ENCODE measurements at regions not wholly inside any gene's neighbourhood (a gene's known extent, or its start where the extent isn't known, plus 50 kb on each side); places are given as distances from the start of the nearest gene placed in this dataset.

GRCh38 chr5:85225388-85225787 lies 840.7 kb upstream of the EDIL3 start:
- H3K9me3 Mint-ChIP-seq: no peaks in the 10 kb centered on the region
- ChIA-PET CTCF (no interaction called here), POLR2A (no interaction called here)
- no peaks in the 10 kb centered on the region for H3K36me3 Mint-ChIP-seq (ENCODE audit: low read depth)
- H3K27me3 Mint-ChIP-seq: no peaks in the 10 kb centered on the region
- DNase-seq: no peak
- H3K27ac Mint-ChIP-seq: no peak overlapping the region
- no peak overlapping the region for H3K4me3 Mint-ChIP-seq
- H3K4me1 Mint-ChIP-seq: no peaks in the 10 kb centered on the region

DNA sequence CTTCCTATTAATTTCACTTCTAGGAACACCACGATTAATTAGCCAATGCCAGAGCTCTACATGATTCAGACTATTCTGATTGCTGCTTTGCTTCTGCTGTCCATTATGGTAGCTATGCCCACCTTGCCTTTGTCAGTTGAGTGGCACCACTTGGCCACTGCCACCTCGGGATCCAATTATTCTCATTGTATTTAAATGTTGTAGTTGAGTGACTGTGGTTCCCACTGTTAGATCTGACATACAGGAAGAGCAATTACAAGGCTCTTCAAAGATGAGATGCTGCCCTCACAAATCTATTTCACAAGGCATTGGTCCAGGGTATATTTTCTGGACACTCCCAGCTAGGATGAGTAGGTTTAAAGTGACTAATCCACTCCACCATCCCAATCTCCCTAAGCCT lies 864.5 kb upstream of the EDIL3 start:
- ChIA-PET CTCF (no interaction called here), POLR2A (no interaction called here)
- H3K4me3 Mint-ChIP-seq: no peak overlapping the region
- DNase-seq: no peak
- no peaks in the 10 kb centered on the region for H3K36me3 Mint-ChIP-seq (ENCODE audit: low read depth)
- H3K27me3 Mint-ChIP-seq: no peaks in the 10 kb centered on the region
- peaks cover 16% of the 10 kb centered on the region for H3K9me3 Mint-ChIP-seq
- H3K27ac Mint-ChIP-seq: no peak overlapping the region
- H3K4me1 Mint-ChIP-seq: no peaks in the 10 kb centered on the region

DNA sequence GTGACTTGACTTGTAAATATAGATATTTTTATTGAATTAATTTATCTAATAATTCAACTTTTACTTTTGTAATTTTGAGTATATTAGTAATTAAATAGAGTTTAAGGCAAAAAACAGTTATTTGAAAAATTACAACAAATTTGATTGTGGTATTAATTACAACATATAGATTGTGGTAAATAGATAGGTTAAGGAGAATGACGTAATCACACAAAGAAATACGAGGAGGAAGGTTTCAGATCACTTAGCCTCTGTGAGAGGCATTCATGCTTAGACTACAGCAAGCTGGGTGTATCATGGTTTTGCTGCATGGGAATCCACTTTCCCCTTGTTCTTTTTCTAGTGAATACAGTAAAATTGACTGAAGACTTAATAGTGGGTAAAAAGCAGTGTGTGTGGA lies 878.4 kb upstream of the EDIL3 start:
- no peaks in the 10 kb centered on the region for H3K4me1 Mint-ChIP-seq
- CTCF ChIA-PET: no interaction called here
- H3K4me3 Mint-ChIP-seq: no peak overlapping the region
- H3K36me3 Mint-ChIP-seq (ENCODE audit: low read depth): no peaks in the 10 kb centered on the region
- no peak overlapping the region for H3K27ac Mint-ChIP-seq
- POLR2A ChIA-PET: no interaction called here
- no peaks in the 10 kb centered on the region for H3K27me3 Mint-ChIP-seq
- no peaks in the 10 kb centered on the region for H3K9me3 Mint-ChIP-seq
- no peak for DNase-seq

- ChIA-PET POLR2A (no interaction called here), CTCF (no interaction called here)
- H3K27me3 Mint-ChIP-seq: no peaks in the 10 kb centered on the region
- no peak overlapping the region for H3K27ac Mint-ChIP-seq
- H3K4me3 Mint-ChIP-seq: no peak overlapping the region
- H3K9me3 Mint-ChIP-seq: peaks cover 3% of the 10 kb centered on the region
- H3K36me3 Mint-ChIP-seq (ENCODE audit: low read depth): no peaks in the 10 kb centered on the region
- DNase-seq: no peak
- no peaks in the 10 kb centered on the region for H3K4me1 Mint-ChIP-seq
Observed at GRCh38 chr5:85266692-85267091, 882.0 kb upstream of the EDIL3 start.

DNA sequence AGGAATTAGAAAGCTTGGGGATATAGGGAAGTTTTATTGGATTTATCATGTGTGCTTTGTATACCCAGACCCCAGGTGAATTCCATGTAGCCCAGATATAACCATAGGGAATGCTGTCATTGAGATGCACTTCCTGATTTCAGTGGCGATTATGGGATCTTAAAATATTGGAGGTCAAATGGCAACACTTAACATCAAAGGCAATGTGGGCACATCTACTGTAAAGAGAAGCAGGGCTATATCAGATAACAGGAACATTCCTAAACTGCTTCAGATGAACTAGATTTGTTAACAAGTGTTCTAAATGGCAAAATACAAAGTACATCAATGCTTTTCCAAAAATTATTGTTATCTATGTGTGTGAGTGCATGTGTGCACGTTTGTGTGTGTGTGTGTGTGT lies 883.5 kb upstream of the EDIL3 start:
- no peaks in the 10 kb centered on the region for H3K27me3 Mint-ChIP-seq
- H3K36me3 Mint-ChIP-seq (ENCODE audit: low read depth): no peaks in the 10 kb centered on the region
- H3K9me3 Mint-ChIP-seq: peaks cover 3% of the 10 kb centered on the region
- H3K4me3 Mint-ChIP-seq: no peak overlapping the region
- POLR2A ChIA-PET: no interaction called here
- no peaks in the 10 kb centered on the region for H3K4me1 Mint-ChIP-seq
- H3K27ac Mint-ChIP-seq: no peak overlapping the region
- no peak for DNase-seq
- CTCF ChIA-PET: no interaction called here

DNA sequence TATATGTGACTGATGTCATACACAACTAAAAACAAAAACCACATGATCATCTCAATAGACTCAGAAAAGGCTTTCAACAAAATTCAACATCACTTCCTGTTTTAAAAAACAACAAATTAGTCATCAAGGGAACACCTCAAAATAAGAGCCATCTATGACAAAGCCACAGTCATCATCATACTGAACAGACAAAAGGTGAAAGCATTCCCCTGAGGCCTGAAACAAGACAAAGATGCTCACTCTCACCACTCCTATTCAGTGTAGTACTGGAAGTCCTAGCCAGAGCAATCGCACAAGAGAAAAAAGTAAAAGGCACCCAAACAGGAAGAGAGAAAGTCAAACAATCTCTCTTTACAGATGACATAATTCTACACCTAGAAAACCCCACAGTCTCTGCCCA lies 893.5 kb upstream of the EDIL3 start:
- Mint-ChIP-seq H3K36me3 (ENCODE audit: low read depth) (no peaks in the 10 kb centered on the region), H3K27ac (no peak overlapping the region), H3K4me3 (no peak overlapping the region), H3K9me3 (peaks cover 10% of the 10 kb centered on the region), H3K4me1 (no peaks in the 10 kb centered on the region), H3K27me3 (no peaks in the 10 kb centered on the region)
- ChIA-PET CTCF (no interaction called here), POLR2A (no interaction called here)
- DNase-seq: no peak

DNA sequence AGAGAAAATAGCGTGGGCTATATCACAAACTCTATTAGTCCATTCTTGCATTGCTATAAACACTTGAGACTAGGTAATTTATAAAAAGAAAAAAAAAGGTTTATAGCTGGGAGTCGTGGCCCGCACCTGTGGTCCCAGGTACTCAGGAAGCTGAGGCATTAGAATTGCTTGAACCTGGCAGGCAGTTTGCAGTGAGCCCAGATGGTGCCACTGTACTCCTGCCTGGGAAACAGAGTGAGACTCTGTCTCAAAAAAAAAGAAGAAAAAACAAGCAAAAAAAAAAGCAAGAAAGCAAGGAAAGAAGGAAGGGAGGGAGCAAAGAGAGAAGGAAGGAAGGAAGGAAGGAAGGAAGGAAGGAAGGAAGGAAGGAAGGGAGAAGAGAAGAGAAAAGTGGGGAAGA lies 904.2 kb upstream of the EDIL3 start:
- Mint-ChIP-seq H3K36me3 (ENCODE audit: low read depth) (no peaks in the 10 kb centered on the region), H3K27me3 (no peaks in the 10 kb centered on the region), H3K4me1 (no peaks in the 10 kb centered on the region), H3K27ac (no peak overlapping the region), H3K9me3 (no peaks in the 10 kb centered on the region), H3K4me3 (no peak overlapping the region)
- POLR2A ChIA-PET: no interaction called here
- CTCF ChIA-PET: no interaction called here
- no peak for DNase-seq

DNA sequence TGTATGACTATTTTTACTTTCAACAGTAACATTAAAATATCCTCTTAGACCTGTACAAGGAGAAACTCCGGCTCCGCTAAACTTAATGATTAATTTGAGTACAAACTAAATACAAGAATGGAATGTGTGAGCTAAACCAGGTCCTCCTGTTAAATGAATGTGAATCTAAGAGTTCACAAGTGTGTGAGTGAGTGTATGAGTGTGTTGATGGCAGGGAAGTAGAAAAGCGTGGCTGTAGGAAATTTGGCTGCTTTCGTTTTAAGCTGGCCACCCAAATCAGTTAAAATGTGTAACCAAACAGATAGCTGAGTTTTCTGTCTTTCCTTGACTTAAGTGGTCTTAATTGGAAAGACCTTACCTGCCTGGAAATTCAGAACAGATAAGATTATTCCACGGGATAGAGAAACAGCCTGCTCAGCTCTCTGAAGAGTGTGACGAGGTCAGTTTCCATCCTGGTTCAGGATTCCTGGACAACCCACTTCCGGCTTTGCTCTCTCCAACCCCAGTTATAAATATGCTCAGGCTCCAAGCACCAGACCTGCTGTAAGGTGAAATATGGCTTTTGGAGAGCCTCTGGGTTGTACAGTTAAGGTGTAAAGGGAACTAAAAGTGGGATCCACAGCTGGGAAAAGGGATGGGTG lies 908.6 kb upstream of the EDIL3 start:
- ChIA-PET POLR2A (no interaction called here), CTCF (no interaction called here)
- H3K4me3 Mint-ChIP-seq: no peak overlapping the region
- no peak overlapping the region for H3K27ac Mint-ChIP-seq
- H3K9me3 Mint-ChIP-seq: no peaks in the 10 kb centered on the region
- no peak for DNase-seq
- H3K36me3 Mint-ChIP-seq (ENCODE audit: low read depth): no peaks in the 10 kb centered on the region
- no peaks in the 10 kb centered on the region for H3K27me3 Mint-ChIP-seq
- H3K4me1 Mint-ChIP-seq: no peaks in the 10 kb centered on the region

- ChIA-PET POLR2A (no interaction called here), CTCF (no interaction called here)
- Mint-ChIP-seq H3K27ac (no peak overlapping the region), H3K4me3 (no peak overlapping the region), H3K4me1 (no peaks in the 10 kb centered on the region), H3K27me3 (no peaks in the 10 kb centered on the region), H3K9me3 (peaks cover 2% of the 10 kb centered on the region), H3K36me3 (ENCODE audit: low read depth) (no peaks in the 10 kb centered on the region)
- DNase-seq: no peak
Observed at GRCh38 chr5:85304524-85304923, 919.8 kb upstream of the EDIL3 start.

- Mint-ChIP-seq H3K27me3 (no peaks in the 10 kb centered on the region), H3K4me3 (no peak overlapping the region), H3K9me3 (peaks cover 2% of the 10 kb centered on the region), H3K4me1 (no peaks in the 10 kb centered on the region), H3K27ac (no peak overlapping the region), H3K36me3 (ENCODE audit: low read depth) (no peaks in the 10 kb centered on the region)
- no peak for DNase-seq
- ChIA-PET POLR2A (no interaction called here), CTCF (no interaction called here)
Observed at GRCh38 chr5:85305766-85306165, 921.1 kb upstream of the EDIL3 start.

DNA sequence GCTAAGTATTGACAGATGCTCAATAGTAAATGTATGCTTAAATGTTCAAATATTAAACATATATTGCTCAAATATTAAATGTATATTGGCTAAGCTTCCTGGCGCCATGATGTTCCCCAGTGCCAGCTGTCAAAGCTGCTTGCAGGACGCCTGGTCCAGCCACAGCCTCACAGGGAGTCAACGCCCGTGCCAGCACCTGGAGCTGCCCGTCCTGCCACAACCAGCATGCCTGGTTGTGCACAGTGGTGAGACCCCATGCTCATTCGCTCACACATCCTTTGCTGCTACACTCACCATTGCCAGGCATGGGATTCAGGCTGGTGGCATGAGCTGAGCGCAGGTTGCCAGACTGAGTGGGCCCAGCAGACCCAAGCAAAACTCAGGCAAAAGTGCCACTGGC lies 926.9 kb upstream of the EDIL3 start:
- Mint-ChIP-seq H3K36me3 (ENCODE audit: low read depth) (no peaks in the 10 kb centered on the region), H3K4me3 (no peak overlapping the region), H3K9me3 (peaks cover 2% of the 10 kb centered on the region), H3K27me3 (no peaks in the 10 kb centered on the region), H3K4me1 (no peaks in the 10 kb centered on the region), H3K27ac (no peak overlapping the region)
- DNase-seq: no peak
- CTCF ChIA-PET: no interaction called here
- POLR2A ChIA-PET: no interaction called here

- CTCF ChIA-PET: no interaction called here
- H3K36me3 Mint-ChIP-seq (ENCODE audit: low read depth): no peaks in the 10 kb centered on the region
- H3K4me3 Mint-ChIP-seq: no peak overlapping the region
- H3K27me3 Mint-ChIP-seq: no peaks in the 10 kb centered on the region
- H3K27ac Mint-ChIP-seq: no peak overlapping the region
- POLR2A ChIA-PET: no interaction called here
- H3K4me1 Mint-ChIP-seq: no peaks in the 10 kb centered on the region
- peaks cover 2% of the 10 kb centered on the region for H3K9me3 Mint-ChIP-seq
- no peak for DNase-seq
Observed at GRCh38 chr5:85320495-85320894, 935.8 kb upstream of the EDIL3 start.

GRCh38 chr5:85333276-85333675 lies 948.6 kb upstream of the EDIL3 start:
- Mint-ChIP-seq H3K4me1 (no peaks in the 10 kb centered on the region), H3K4me3 (no peak overlapping the region), H3K9me3 (peaks cover 2% of the 10 kb centered on the region), H3K36me3 (ENCODE audit: low read depth) (no peaks in the 10 kb centered on the region), H3K27ac (no peak overlapping the region), H3K27me3 (no peaks in the 10 kb centered on the region)
- ChIA-PET CTCF (no interaction called here), POLR2A (no interaction called here)
- no peak for DNase-seq

DNA sequence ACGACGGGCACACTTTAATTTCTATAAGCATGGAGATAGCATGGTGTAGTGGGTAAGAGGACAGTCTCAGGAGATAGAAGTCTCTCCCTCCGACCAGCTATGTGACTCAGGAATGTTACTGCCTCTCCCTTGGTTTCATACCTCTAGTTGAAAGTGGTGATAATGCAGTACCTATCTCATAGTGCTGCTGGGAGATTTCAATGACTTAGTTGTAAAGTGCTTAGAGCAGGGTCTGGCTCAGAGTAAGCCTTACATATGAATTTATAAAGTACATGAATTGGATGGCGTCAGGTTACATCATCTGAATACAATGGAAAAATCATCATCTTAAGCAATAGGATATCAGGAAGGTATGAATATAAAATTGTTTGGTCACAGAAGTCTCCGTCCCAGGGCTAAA lies 952.8 kb upstream of the EDIL3 start:
- Mint-ChIP-seq H3K4me1 (no peaks in the 10 kb centered on the region), H3K4me3 (no peak overlapping the region), H3K36me3 (ENCODE audit: low read depth) (no peaks in the 10 kb centered on the region), H3K27ac (no peak overlapping the region), H3K27me3 (no peaks in the 10 kb centered on the region), H3K9me3 (peaks cover 2% of the 10 kb centered on the region)
- POLR2A ChIA-PET: no interaction called here
- CTCF ChIA-PET: no interaction called here
- no peak for DNase-seq

- Mint-ChIP-seq H3K27ac (no peak overlapping the region), H3K27me3 (no peaks in the 10 kb centered on the region), H3K4me1 (no peaks in the 10 kb centered on the region)
Observed at GRCh38 chr5:85340790-85341189, 956.1 kb upstream of the EDIL3 start.

More at GRCh38 chr5:85340790-85341189, 956.1 kb upstream of the EDIL3 start:
- ChIA-PET CTCF (no interaction called here), POLR2A (no interaction called here)
- DNase-seq: no peak
- H3K36me3 Mint-ChIP-seq (ENCODE audit: low read depth): no peaks in the 10 kb centered on the region
- H3K9me3 Mint-ChIP-seq: peaks cover 3% of the 10 kb centered on the region
- H3K4me3 Mint-ChIP-seq: no peak overlapping the region

Measured in activated CD4-positive, alpha-beta memory T cell treated with anti-CD3 and anti-CD28 coated beads, Interleukin-2, amount 10 ng/mL, durations not matched to agents 7 days and 5 days (primary cell).